ENCODE measurements at regions not wholly inside any gene's neighbourhood (a gene's known extent, or its start where the extent isn't known, plus 50 kb on each side); places are given as distances from the start of the nearest gene placed in this dataset.

- intact Hi-C loops (cut with micrococcal nuclease): no loop called here
- ChIA-PET CTCF (ENCODE audit: partially characterized antibody) (no interaction called here), POLR2A (ENCODE audit: partially characterized antibody) (no interaction called here)
- H3K4me3 ChIP-seq (ENCODE audit: low read length in 2 of 2): no peak overlapping the region
- Mint-ChIP-seq H3K9me3 (peaks cover 0 to 7% (median 3%) of the 10 kb centered on the region in 8 donors), H3K4me1 (no peaks in the 10 kb centered on the region), H3K36me3 (no peaks in the 10 kb centered on the region), H3K4me3 (no peak overlapping the region), H3K27ac (no peak overlapping the region), H3K27me3 (no peaks in the 10 kb centered on the region)
- no peak overlapping the region for H3K27ac ChIP-seq (ENCODE audit: low read depth, low read length)
- no peaks in the 10 kb centered on the region for H3K27me3 ChIP-seq (ENCODE audit: insufficient read depth, low read length)
- no peaks in the 10 kb centered on the region for H3K9me3 ChIP-seq (ENCODE audit: control insufficient read depth in 1 of 2, low read length in 2 of 2)
- no peaks in the 10 kb centered on the region for H3K36me3 ChIP-seq (ENCODE audit: insufficient read depth, low read length)
- DNase-seq: no peak
- no peaks in the 10 kb centered on the region for H3K4me1 ChIP-seq (ENCODE audit: insufficient read depth, low read length)
Observed at GRCh38 chr7:80057488-80057887, 77.1 kb upstream of the GNAI1 start.

- H3K36me3 Mint-ChIP-seq: no peaks in the 10 kb centered on the region
- Histone ChIP-seq H3K4me3 (ENCODE audit: low read length in 2 of 2) (no peak overlapping the region), H3K27ac (ENCODE audit: low read depth, low read length) (no peak overlapping the region), H3K36me3 (ENCODE audit: insufficient read depth, low read length) (no peaks in the 10 kb centered on the region), H3K9me3 (ENCODE audit: control insufficient read depth in 1 of 2, low read length in 2 of 2) (no peaks in the 10 kb centered on the region), H3K4me1 (ENCODE audit: insufficient read depth, low read length) (no peaks in the 10 kb centered on the region), H3K27me3 (ENCODE audit: insufficient read depth, low read length) (no peaks in the 10 kb centered on the region)
- H3K27me3 Mint-ChIP-seq: no peaks in the 10 kb centered on the region
- no peak overlapping the region for H3K27ac Mint-ChIP-seq
- ChIA-PET POLR2A (ENCODE audit: partially characterized antibody) (no interaction called here), CTCF (ENCODE audit: partially characterized antibody) (no interaction called here)
- H3K9me3 Mint-ChIP-seq: peaks cover 0 to 4% (median 0%) of the 10 kb centered on the region in 8 donors
- intact Hi-C loops (cut with micrococcal nuclease): no loop called here
- no peak overlapping the region for H3K4me3 Mint-ChIP-seq
- DNase-seq: no peak
- H3K4me1 Mint-ChIP-seq: no peaks in the 10 kb centered on the region
Observed at GRCh38 chr7:80054356-80054755, 80.3 kb upstream of the GNAI1 start.

DNA sequence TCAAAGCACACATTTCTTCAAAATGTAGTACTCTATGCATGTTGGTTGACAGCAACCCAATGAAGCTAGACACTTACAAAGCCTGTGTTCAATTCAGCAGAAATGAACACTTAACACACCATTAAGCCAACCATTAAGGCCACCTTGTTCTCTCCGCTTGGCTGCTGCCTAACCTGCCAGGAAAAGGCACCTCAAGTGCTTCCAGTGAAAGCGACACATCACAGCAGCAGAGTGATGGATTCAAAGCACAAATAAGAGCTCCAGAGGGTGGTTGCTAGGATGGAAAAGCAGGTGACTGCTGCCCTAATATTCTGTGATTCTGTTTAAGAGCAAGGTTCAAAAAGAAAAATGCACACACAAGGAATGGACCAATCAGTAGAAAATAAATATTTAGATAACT lies 81.5 kb upstream of the GNAI1 start:
- Histone ChIP-seq H3K27me3 (ENCODE audit: insufficient read depth, low read length) (no peaks in the 10 kb centered on the region), H3K27ac (ENCODE audit: low read depth, low read length) (no peak overlapping the region), H3K9me3 (ENCODE audit: control insufficient read depth in 1 of 2, low read length in 2 of 2) (no peaks in the 10 kb centered on the region), H3K36me3 (ENCODE audit: insufficient read depth, low read length) (no peaks in the 10 kb centered on the region), H3K4me3 (ENCODE audit: low read length in 2 of 2) (no peak overlapping the region), H3K4me1 (ENCODE audit: insufficient read depth, low read length) (no peaks in the 10 kb centered on the region)
- ChIA-PET CTCF (ENCODE audit: partially characterized antibody) (no interaction called here), POLR2A (ENCODE audit: partially characterized antibody) (no interaction called here)
- DNase-seq: no peak
- Mint-ChIP-seq H3K4me1 (no peaks in the 10 kb centered on the region), H3K27ac (no peak overlapping the region), H3K27me3 (no peaks in the 10 kb centered on the region), H3K9me3 (peaks cover 0 to 2% (median 0%) of the 10 kb centered on the region in 8 donors), H3K36me3 (no peaks in the 10 kb centered on the region), H3K4me3 (peak overlapping the region in 1 of 8 donors; percentile 26)
- intact Hi-C loops (cut with micrococcal nuclease): no loop called here

- Histone ChIP-seq H3K9me3 (ENCODE audit: control insufficient read depth in 1 of 2, low read length in 2 of 2) (no peaks in the 10 kb centered on the region), H3K27me3 (ENCODE audit: insufficient read depth, low read length) (no peaks in the 10 kb centered on the region), H3K36me3 (ENCODE audit: insufficient read depth, low read length) (no peaks in the 10 kb centered on the region), H3K4me1 (ENCODE audit: insufficient read depth, low read length) (no peaks in the 10 kb centered on the region), H3K4me3 (ENCODE audit: low read length in 2 of 2) (no peak overlapping the region), H3K27ac (ENCODE audit: low read depth, low read length) (no peak overlapping the region)
- Mint-ChIP-seq H3K4me1 (no peaks in the 10 kb centered on the region), H3K36me3 (no peaks in the 10 kb centered on the region), H3K9me3 (peaks cover 0 to 6% (median 2%) of the 10 kb centered on the region in 8 donors), H3K27me3 (no peaks in the 10 kb centered on the region), H3K4me3 (no peak overlapping the region), H3K27ac (no peak overlapping the region)
- POLR2A ChIA-PET (ENCODE audit: partially characterized antibody): no interaction called here
- intact Hi-C loops (cut with micrococcal nuclease): no loop called here
- CTCF ChIA-PET (ENCODE audit: partially characterized antibody): no interaction called here
- no peak for DNase-seq
Observed at GRCh38 chr7:80047856-80048459, 86.7 kb upstream of the GNAI1 start.

DNA sequence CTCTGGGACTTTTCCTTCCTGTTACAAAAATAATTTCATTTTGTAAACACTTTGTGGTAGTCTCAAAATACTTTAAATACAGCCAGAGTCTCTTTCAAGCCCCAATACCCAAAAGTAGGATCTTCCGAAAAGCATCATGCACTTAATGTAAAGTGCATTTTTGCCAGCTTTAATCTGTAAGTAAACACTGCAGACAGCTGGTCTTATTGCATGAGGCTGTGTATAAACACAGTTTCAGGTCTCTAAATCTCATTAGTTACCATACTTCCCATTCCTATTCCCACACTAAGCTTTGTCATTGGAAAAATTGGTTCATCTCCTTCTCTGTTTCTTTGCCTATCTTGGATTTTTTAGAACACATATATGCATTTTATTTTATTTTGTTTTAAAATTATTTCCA lies 87.6 kb upstream of the GNAI1 start:
- intact Hi-C loops (cut with micrococcal nuclease): no loop called here
- H3K9me3 ChIP-seq (ENCODE audit: control insufficient read depth in 1 of 2, low read length in 2 of 2): no peaks in the 10 kb centered on the region
- H3K4me3 Mint-ChIP-seq: no peak overlapping the region

DNA sequence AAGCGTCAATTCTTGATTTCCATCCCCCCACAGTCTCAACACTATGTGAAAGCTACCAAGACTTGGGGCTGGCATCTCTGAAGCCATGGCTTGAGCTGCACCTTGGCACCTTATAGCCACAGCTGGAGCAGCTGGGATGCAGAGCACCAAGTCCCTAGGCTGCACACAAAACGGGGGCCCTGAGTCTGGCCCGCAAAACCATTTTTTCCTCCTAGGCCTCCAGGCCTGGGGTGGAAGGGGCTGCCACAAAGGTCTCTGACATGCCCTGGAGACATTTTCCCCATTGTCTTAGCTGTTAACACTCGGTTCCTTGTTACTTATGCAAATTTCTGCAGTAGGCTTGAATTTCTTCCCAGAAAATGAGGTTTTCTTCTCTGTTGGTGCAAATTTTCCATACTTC lies 89.8 kb upstream of the GNAI1 start:
- H3K9me3 ChIP-seq (ENCODE audit: control insufficient read depth in 1 of 2, low read length in 2 of 2): no peaks in the 10 kb centered on the region
- no peaks in the 10 kb centered on the region for H3K27me3 Mint-ChIP-seq
- DNase-seq: no peak
- H3K27ac ChIP-seq (ENCODE audit: low read depth, low read length): no peak overlapping the region
- H3K36me3 ChIP-seq (ENCODE audit: insufficient read depth, low read length): no peaks in the 10 kb centered on the region
- no peaks in the 10 kb centered on the region for H3K4me1 ChIP-seq (ENCODE audit: insufficient read depth, low read length)
- H3K27ac Mint-ChIP-seq: no peak overlapping the region
- ChIA-PET CTCF (ENCODE audit: partially characterized antibody) (no interaction called here), POLR2A (ENCODE audit: partially characterized antibody) (no interaction called here)
- no peaks in the 10 kb centered on the region for H3K4me1 Mint-ChIP-seq
- peaks cover 0 to 9% (median 2%) of the 10 kb centered on the region in 8 donors for H3K9me3 Mint-ChIP-seq
- H3K36me3 Mint-ChIP-seq: no peaks in the 10 kb centered on the region
- no peak overlapping the region for H3K4me3 Mint-ChIP-seq
- no peak overlapping the region for H3K4me3 ChIP-seq (ENCODE audit: low read length in 2 of 2)
- intact Hi-C loops (cut with micrococcal nuclease): no loop called here
- H3K27me3 ChIP-seq (ENCODE audit: insufficient read depth, low read length): no peaks in the 10 kb centered on the region

More for the DNA sequence above, 87.6 kb upstream of the GNAI1 start:
- Mint-ChIP-seq H3K27me3 (no peaks in the 10 kb centered on the region), H3K4me1 (no peaks in the 10 kb centered on the region), H3K36me3 (no peaks in the 10 kb centered on the region), H3K27ac (no peak overlapping the region), H3K9me3 (peaks cover 0 to 6% (median 2%) of the 10 kb centered on the region in 8 donors)
- Histone ChIP-seq H3K4me1 (ENCODE audit: insufficient read depth, low read length) (no peaks in the 10 kb centered on the region), H3K27ac (ENCODE audit: low read depth, low read length) (no peak overlapping the region), H3K27me3 (ENCODE audit: insufficient read depth, low read length) (no peaks in the 10 kb centered on the region), H3K36me3 (ENCODE audit: insufficient read depth, low read length) (no peaks in the 10 kb centered on the region), H3K4me3 (ENCODE audit: low read length in 2 of 2) (no peak overlapping the region)
- no peak for DNase-seq
- ChIA-PET CTCF (ENCODE audit: partially characterized antibody) (no interaction called here), POLR2A (ENCODE audit: partially characterized antibody) (no interaction called here)

- Mint-ChIP-seq H3K9me3 (peaks cover 0 to 9% (median 2%) of the 10 kb centered on the region in 8 donors), H3K4me3 (no peak overlapping the region), H3K4me1 (no peaks in the 10 kb centered on the region), H3K27ac (no peak overlapping the region), H3K36me3 (no peaks in the 10 kb centered on the region), H3K27me3 (no peaks in the 10 kb centered on the region)
- intact Hi-C loops (cut with micrococcal nuclease): no loop called here
- ChIA-PET POLR2A (ENCODE audit: partially characterized antibody) (no interaction called here), CTCF (ENCODE audit: partially characterized antibody) (no interaction called here)
- DNase-seq: no peak
- H3K27ac ChIP-seq (ENCODE audit: low read depth, low read length): no peak overlapping the region
- no peaks in the 10 kb centered on the region for H3K9me3 ChIP-seq (ENCODE audit: control insufficient read depth in 1 of 2, low read length in 2 of 2)
- no peak overlapping the region for H3K4me3 ChIP-seq (ENCODE audit: low read length in 2 of 2)
- H3K36me3 ChIP-seq (ENCODE audit: insufficient read depth, low read length): no peaks in the 10 kb centered on the region
- H3K27me3 ChIP-seq (ENCODE audit: insufficient read depth, low read length): no peaks in the 10 kb centered on the region
- no peaks in the 10 kb centered on the region for H3K4me1 ChIP-seq (ENCODE audit: insufficient read depth, low read length)
Observed at GRCh38 chr7:80040752-80041151, 93.9 kb upstream of the GNAI1 start.

- Histone ChIP-seq H3K27ac (ENCODE audit: low read depth, low read length) (no peak overlapping the region), H3K4me3 (ENCODE audit: low read length in 2 of 2) (no peak overlapping the region), H3K27me3 (ENCODE audit: insufficient read depth, low read length) (no peaks in the 10 kb centered on the region), H3K4me1 (ENCODE audit: insufficient read depth, low read length) (no peaks in the 10 kb centered on the region), H3K36me3 (ENCODE audit: insufficient read depth, low read length) (no peaks in the 10 kb centered on the region), H3K9me3 (ENCODE audit: control insufficient read depth in 1 of 2, low read length in 2 of 2) (no peaks in the 10 kb centered on the region)
- Mint-ChIP-seq H3K27me3 (no peaks in the 10 kb centered on the region), H3K4me1 (no peaks in the 10 kb centered on the region), H3K27ac (no peak overlapping the region), H3K4me3 (no peak overlapping the region), H3K9me3 (peaks cover 0 to 9% (median 2%) of the 10 kb centered on the region in 8 donors), H3K36me3 (no peaks in the 10 kb centered on the region)
- ChIA-PET CTCF (ENCODE audit: partially characterized antibody) (no interaction called here), POLR2A (ENCODE audit: partially characterized antibody) (no interaction called here)
- intact Hi-C loops (cut with micrococcal nuclease): no loop called here
- DNase-seq: no peak
Observed at GRCh38 chr7:80040335-80040734, 94.3 kb upstream of the GNAI1 start.

Data from CD4-positive, alpha-beta memory T cell (primary cell).